ENCODE measurements at regions not wholly inside any gene's neighbourhood (a gene's known extent, or its start where the extent isn't known, plus 50 kb on each side); places are given as distances from the start of the nearest gene placed in this dataset.

DNA sequence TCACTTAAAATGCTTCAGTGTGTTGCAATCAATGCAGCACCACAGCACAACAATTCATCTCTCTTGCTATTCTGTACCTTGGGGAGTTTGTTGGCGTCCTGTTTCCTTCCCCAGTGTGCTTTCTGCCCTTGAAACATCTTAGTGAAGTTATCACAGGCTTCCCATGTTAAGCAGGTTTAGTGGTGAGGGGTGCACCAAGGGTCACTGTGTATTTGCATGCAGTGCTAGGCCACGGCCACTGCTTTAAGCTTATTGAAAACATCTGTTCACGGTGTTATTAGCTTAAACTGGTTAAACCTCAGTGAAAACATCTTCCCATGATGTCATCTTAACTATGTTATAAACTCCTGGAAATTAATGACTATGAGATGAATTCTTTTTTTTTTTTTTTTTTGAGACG is 217.3 kb upstream of the GOLIM4 start:
- no peaks in the 10 kb centered on the region for H3K27me3 ChIP-seq (ENCODE audit: control insufficient read depth, insufficient read depth, low read length)
- no peak for DNase-seq
- H3K4me3 ChIP-seq (ENCODE audit: insufficient read depth, low read depth, low read length), result no peak overlapping the region
- H3K36me3 ChIP-seq (replicated peaks; ENCODE audit: control insufficient read depth, insufficient read depth, low read length), result no peaks in the 10 kb centered on the region

GRCh38 chr3:168307893-168308292 is 212.2 kb upstream of the GOLIM4 start:
- DNase-seq, result no peak
- Histone ChIP-seq H3K36me3 (replicated peaks; ENCODE audit: control insufficient read depth, insufficient read depth, low read length) (no peaks in the 10 kb centered on the region), H3K4me3 (ENCODE audit: insufficient read depth, low read depth, low read length) (no peak overlapping the region), H3K27me3 (ENCODE audit: control insufficient read depth, insufficient read depth, low read length) (no peaks in the 10 kb centered on the region)

DNA sequence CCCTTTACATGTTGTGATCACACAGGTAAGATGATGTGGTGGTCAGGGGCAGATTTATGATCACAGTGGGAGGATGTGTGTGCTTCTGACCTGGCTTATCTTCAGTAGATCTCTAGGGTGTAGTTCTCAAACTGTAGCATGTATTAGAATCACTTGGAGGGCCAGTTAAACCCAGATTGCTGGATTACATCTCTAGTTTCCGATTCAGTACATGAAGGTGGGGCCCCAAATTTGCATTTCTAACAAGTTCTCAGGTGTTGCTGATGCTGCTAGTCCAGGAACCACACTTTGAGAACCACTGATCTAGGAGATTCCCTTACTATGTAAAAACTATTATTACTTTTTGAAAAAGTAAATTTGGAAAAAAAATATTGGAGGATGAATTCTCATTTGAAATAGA is 199.3 kb upstream of the GOLIM4 start:
- no peak overlapping the region for H3K4me3 ChIP-seq (ENCODE audit: insufficient read depth, low read depth, low read length)

DNA sequence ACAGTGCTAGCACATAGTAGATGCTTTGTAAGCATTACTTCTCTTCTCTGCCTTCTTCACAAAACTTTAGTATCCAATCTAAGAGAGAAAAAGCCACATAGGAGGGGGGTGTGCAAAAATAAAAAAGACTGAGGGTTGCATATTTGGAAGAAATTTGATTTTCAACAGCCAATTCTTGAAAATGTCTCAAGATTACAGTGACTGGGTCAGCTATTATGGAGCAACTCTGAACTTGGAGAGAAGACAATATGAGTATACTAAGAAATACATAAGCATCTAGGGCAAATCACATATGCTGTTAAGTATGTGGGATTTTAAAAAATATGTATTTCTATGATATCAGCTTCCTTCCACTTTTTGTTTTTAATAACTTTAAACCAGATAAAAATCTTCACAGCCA is 196.6 kb upstream of the GOLIM4 start:
- H3K4me3 ChIP-seq (ENCODE audit: insufficient read depth, low read depth, low read length), result no peak overlapping the region
- no peak for DNase-seq
- no peaks in the 10 kb centered on the region for H3K36me3 ChIP-seq (replicated peaks; ENCODE audit: control insufficient read depth, insufficient read depth, low read length)
- H3K27me3 ChIP-seq (ENCODE audit: control insufficient read depth, insufficient read depth, low read length), result no peaks in the 10 kb centered on the region

More for the DNA sequence above, 199.3 kb upstream of the GOLIM4 start:
- Histone ChIP-seq H3K36me3 (replicated peaks; ENCODE audit: control insufficient read depth, insufficient read depth, low read length) (no peaks in the 10 kb centered on the region), H3K27me3 (ENCODE audit: control insufficient read depth, insufficient read depth, low read length) (no peaks in the 10 kb centered on the region)
- DNase-seq, result no peak

DNA sequence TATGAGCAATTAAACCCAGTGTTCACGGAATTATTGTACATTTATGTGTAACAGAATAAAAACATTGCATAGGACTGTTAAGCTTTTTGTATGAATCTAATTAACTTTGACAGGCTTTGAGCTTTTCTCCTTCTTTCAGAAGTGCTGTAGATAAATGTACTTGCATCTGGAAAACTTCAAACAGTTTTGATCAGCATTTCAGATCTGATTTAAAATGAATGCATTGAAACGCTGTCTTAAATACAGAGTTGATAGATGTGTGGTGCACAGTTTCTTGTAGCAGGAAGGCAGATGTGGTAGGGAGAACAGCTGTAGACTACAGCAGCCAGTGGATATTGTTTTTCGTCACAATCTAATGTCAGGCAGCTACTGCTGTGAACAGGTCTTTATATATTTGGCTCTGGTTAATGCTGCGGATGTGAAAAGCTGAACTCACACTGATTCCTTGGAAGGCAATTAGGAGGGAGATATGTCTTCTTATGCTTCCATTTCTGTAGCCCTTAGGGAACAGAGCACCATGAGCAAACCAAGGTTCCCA is 193.8 kb upstream of the GOLIM4 start:
- Histone ChIP-seq H3K4me3 (ENCODE audit: insufficient read depth, low read depth, low read length) (no peak overlapping the region), H3K27me3 (ENCODE audit: control insufficient read depth, insufficient read depth, low read length) (no peaks in the 10 kb centered on the region), H3K36me3 (replicated peaks; ENCODE audit: control insufficient read depth, insufficient read depth, low read length) (no peaks in the 10 kb centered on the region)
- DNase-seq, result no peak

GRCh38 chr3:168288511-168289401 is 193.0 kb upstream of the GOLIM4 start:
- Histone ChIP-seq H3K4me3 (ENCODE audit: insufficient read depth, low read depth, low read length) (no peak overlapping the region), H3K27me3 (ENCODE audit: control insufficient read depth, insufficient read depth, low read length) (no peaks in the 10 kb centered on the region), H3K36me3 (replicated peaks; ENCODE audit: control insufficient read depth, insufficient read depth, low read length) (no peaks in the 10 kb centered on the region)
- DNase-seq, result no peak

- no peak overlapping the region for H3K4me3 ChIP-seq (ENCODE audit: insufficient read depth, low read depth, low read length)
- no peak for DNase-seq
- no peaks in the 10 kb centered on the region for H3K27me3 ChIP-seq (ENCODE audit: control insufficient read depth, insufficient read depth, low read length)
- H3K36me3 ChIP-seq (replicated peaks; ENCODE audit: control insufficient read depth, insufficient read depth, low read length), result no peaks in the 10 kb centered on the region
These were observed 189.8 kb upstream of the GOLIM4 start for GRCh38 chr3:168285506-168285905.

DNA sequence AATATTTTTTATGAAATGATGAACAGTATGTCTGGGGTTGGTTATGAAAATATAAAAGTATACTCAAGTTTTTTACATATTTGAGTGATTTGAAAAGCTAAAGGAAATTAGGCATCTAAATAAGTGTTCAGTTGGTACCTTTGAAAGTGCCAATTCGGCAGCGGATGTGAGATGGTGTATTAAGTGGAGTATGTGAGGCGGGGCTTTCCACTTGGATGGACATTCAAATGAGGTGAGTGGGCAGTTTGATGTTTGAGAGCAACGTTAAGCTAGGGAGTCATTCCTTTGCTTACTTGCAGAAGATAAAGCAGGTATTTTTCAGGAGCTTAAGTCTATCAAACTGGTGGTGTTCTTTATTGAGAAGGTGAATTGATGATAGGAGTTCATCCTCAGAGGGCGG is 189.0 kb upstream of the GOLIM4 start:
- Histone ChIP-seq H3K4me3 (ENCODE audit: insufficient read depth, low read depth, low read length) (no peak overlapping the region), H3K36me3 (replicated peaks; ENCODE audit: control insufficient read depth, insufficient read depth, low read length) (no peaks in the 10 kb centered on the region), H3K27me3 (ENCODE audit: control insufficient read depth, insufficient read depth, low read length) (no peaks in the 10 kb centered on the region)
- no peak for DNase-seq

GRCh38 chr3:168275662-168276061 is 179.9 kb upstream of the GOLIM4 start:
- Histone ChIP-seq H3K27me3 (ENCODE audit: control insufficient read depth, insufficient read depth, low read length) (no peaks in the 10 kb centered on the region), H3K36me3 (replicated peaks; ENCODE audit: control insufficient read depth, insufficient read depth, low read length) (no peaks in the 10 kb centered on the region), H3K4me3 (ENCODE audit: insufficient read depth, low read depth, low read length) (no peak overlapping the region)
- no peak for DNase-seq

- no peak overlapping the region for H3K4me3 ChIP-seq (ENCODE audit: insufficient read depth, low read depth, low read length)
- DNase-seq, result no peak
These were observed 178.2 kb upstream of the GOLIM4 start for GRCh38 chr3:168273917-168274316.

GRCh38 chr3:168273036-168273435 is 177.3 kb upstream of the GOLIM4 start:
- no peak for DNase-seq
- Histone ChIP-seq H3K4me3 (ENCODE audit: insufficient read depth, low read depth, low read length) (no peak overlapping the region), H3K27me3 (ENCODE audit: control insufficient read depth, insufficient read depth, low read length) (no peaks in the 10 kb centered on the region), H3K36me3 (replicated peaks; ENCODE audit: control insufficient read depth, insufficient read depth, low read length) (no peaks in the 10 kb centered on the region)

More at GRCh38 chr3:168273917-168274316, 178.2 kb upstream of the GOLIM4 start:
- no peaks in the 10 kb centered on the region for H3K36me3 ChIP-seq (replicated peaks; ENCODE audit: control insufficient read depth, insufficient read depth, low read length)
- no peaks in the 10 kb centered on the region for H3K27me3 ChIP-seq (ENCODE audit: control insufficient read depth, insufficient read depth, low read length)

DNA sequence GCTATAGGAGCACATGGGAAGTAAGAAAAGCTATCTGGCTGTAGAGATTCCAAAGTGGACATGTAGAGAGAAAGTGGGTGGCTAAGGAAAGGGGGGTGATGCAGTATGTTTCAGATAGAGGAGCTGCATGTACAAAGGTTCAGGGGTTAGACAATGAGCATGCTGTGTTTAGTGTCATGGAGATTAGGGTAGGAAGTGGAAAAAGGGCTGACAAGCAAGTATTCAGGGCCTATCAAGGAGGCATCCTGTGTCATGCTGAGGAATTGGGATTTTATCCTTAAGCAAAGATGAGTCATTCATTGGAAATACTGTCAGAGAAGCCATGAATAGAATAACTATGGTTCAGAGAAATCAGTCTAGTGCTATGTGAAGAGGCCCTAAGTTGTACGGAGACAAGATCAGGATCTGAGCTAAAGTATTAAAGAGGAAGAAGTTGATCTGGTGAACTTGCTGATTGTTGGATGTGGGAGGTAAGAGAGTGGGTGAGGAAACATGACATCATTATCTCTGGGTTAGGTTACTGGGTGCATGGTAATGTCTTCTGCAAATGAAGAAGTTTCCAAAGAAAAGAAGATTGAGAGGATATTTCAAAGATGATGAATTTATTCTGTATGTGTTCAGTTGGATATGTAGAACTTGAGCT is 176.7 kb upstream of the GOLIM4 start:
- no peak overlapping the region for H3K4me3 ChIP-seq (ENCODE audit: insufficient read depth, low read depth, low read length)
- H3K36me3 ChIP-seq (replicated peaks; ENCODE audit: control insufficient read depth, insufficient read depth, low read length), result no peaks in the 10 kb centered on the region
- DNase-seq, result peak; percentile 28
- H3K27me3 ChIP-seq (ENCODE audit: control insufficient read depth, insufficient read depth, low read length), result no peaks in the 10 kb centered on the region

DNA sequence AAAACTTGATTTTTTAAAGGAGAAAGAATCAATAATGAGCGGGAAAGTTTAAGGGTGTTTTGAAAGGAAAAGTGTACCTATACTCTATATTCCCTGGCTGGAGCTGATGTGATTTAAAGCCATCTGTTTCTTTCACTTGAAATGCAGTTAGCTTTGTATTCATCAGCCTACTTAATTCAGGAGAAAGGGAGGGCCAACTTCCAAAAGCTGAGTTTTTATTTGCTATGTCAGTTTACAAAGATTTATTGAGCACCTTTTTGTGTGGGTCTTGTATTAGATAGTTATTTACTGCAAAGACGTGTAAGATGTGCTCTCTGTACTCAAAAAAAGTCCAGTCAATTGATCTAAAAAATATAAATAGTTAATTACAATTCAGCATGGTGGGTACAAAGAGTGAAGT is 176.2 kb upstream of the GOLIM4 start:
- H3K36me3 ChIP-seq (replicated peaks; ENCODE audit: control insufficient read depth, insufficient read depth, low read length), result no peaks in the 10 kb centered on the region
- H3K4me3 ChIP-seq (ENCODE audit: insufficient read depth, low read depth, low read length), result no peak overlapping the region
- no peak for DNase-seq
- no peaks in the 10 kb centered on the region for H3K27me3 ChIP-seq (ENCODE audit: control insufficient read depth, insufficient read depth, low read length)

GRCh38 chr3:168269001-168269400 is 173.3 kb upstream of the GOLIM4 start:
- no peak for DNase-seq
- no peaks in the 10 kb centered on the region for H3K27me3 ChIP-seq (ENCODE audit: control insufficient read depth, insufficient read depth, low read length)

DNA sequence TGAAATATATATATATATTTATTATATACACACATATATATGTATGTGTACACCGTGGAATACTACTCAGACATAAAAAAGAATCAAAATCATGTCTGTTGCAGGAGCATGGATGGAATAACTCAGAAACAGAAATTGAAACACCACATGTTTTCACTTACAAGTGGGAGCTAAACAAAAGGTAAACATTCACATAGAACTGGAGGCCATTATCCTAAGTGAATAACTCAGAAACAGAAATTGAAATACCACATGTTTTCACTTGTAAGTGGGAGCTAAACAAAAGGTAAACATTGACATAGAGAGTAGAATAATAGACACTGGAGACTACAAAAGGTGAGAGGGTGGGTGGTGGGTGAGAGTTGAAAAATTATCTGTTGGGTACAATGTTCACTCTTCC is 171.5 kb upstream of the GOLIM4 start:
- no peak for DNase-seq
- H3K36me3 ChIP-seq (replicated peaks; ENCODE audit: control insufficient read depth, insufficient read depth, low read length), result no peaks in the 10 kb centered on the region
- no peaks in the 10 kb centered on the region for H3K27me3 ChIP-seq (ENCODE audit: control insufficient read depth, insufficient read depth, low read length)
- no peak overlapping the region for H3K4me3 ChIP-seq (ENCODE audit: insufficient read depth, low read depth, low read length)

More at GRCh38 chr3:168269001-168269400, 173.3 kb upstream of the GOLIM4 start:
- Histone ChIP-seq H3K36me3 (replicated peaks; ENCODE audit: control insufficient read depth, insufficient read depth, low read length) (no peaks in the 10 kb centered on the region), H3K4me3 (ENCODE audit: insufficient read depth, low read depth, low read length) (no peak overlapping the region)
